OCI-LY1 (cell line): ENCODE measurements at regions not wholly inside any gene's neighbourhood (a gene's known extent, or its start where the extent isn't known, plus 50 kb on each side); places are given as distances from the start of the nearest gene placed in this dataset.

ENCODE experiments used
- CTCF ChIP-seq: fragments of 200-600 bp; sonication (generic), shearing (Covaris generic); IDR thresholded peaks from 2 replicates; pipeline ENCODE4 v1.5.1; 2017; ENCODE audit warnings: mild to moderate bottlenecking, antibody characterized with exemption, low read length, moderate library complexity, mixed read lengths
- EZH2 ChIP-seq: fragments of 200-600 bp; sonication (generic), shearing (Covaris generic); IDR thresholded peaks from 2 replicates; pipeline ENCODE4 v1.8.0; 2017; ENCODE audit warnings: borderline replicate concordance, mixed run types, mild to moderate bottlenecking, antibody characterized with exemption, low read length, moderate library complexity, mixed read lengths

GRCh38 chr7:22663357-22663718, 63.7 kb upstream of the IL6 start:
- TF ChIP-seq CTCF, result no peak
- no peak for TF ChIP-seq EZH2
